GM12865 (cell line): ENCODE measurements at regions not wholly inside any gene's neighbourhood (a gene's known extent, or its start where the extent isn't known, plus 50 kb on each side); places are given as distances from the start of the nearest gene placed in this dataset.
A peak's percentile ranks its signal among the peaks of the same experiment; 100 is the strongest.
"Not testable (repeated sequence)": the region's sequence is repeated elsewhere in the genome, so short reads cannot be mapped to it uniquely, and the experiment has no call there.

Experiments
- DNase-seq: peaks from one replicate; pipeline ENCODE4 v3.0.0; 2010; ENCODE audit warnings: low read depth
- H3K4me3 ChIP-seq: 2 replicates; pipeline ENCODE4 v1.5.1; 2011; ENCODE audit warnings: mild to moderate bottlenecking, low read depth, low read length, control low read depth
- CTCF ChIP-seq: IDR thresholded peaks from 2 replicates; pipeline ENCODE4 v1.5.1; 2011; ENCODE audit warnings: low read length, control low read depth, low read depth, inconsistent platforms; ENCODE audit not compliant: insufficient read depth; ENCODE audit errors: missing control alignments

GRCh38 chr3:140859592-140860336 lies 81.9 kb upstream of the SLC25A36 start:
- peak; percentile 59 for DNase-seq
- no peak overlapping the region for H3K4me3 ChIP-seq
- TF ChIP-seq CTCF, result no peak

DNA sequence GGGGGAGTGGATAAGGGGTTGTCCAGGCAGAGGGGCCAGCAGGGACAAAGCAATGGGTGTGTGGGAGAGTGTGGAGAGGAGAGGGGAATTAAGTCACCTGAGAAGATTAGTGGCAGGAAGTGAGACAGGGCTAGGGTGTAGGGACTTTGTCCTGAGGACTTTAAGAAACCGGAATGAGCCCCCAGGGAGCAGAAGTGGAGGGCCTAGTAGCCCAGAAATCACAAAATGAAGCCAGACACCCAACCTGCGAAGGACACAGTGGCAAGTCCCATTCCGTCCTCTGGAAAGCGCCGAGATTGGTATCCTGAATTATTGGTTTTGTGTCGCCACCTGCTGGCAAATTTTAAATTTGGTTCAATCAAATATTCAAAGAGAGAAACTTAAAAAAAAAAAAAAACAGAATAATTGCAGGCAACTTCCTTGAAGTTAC lies 78.0 kb upstream of the SLC25A36 start:
- TF ChIP-seq CTCF, result peak; percentile 18
- DNase-seq, result peak; percentile 78
- no peak overlapping the region for H3K4me3 ChIP-seq

DNA sequence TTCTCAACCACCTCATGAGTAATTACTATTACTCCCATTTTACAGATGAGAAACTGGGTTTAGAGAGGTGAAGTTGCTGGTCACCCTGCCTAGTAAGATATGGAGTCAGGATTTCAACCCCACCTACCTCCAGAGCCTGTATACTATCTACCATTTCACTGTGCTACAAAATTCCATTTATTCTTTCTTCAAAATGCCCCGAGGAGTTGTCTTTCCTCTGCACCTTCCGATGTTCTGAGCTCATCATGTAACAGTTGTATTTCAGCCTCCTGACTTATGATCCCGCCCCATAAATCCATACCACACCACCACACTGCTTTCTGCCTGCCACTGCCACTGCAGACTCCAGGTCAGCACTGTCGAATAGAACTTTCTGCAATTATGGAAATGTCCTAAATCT lies 71.3 kb upstream of the SLC25A36 start:
- no peak for TF ChIP-seq CTCF
- no peak for DNase-seq
- H3K4me3 ChIP-seq, result no peak overlapping the region

GRCh38 chr3:140871022-140871421 lies 70.6 kb upstream of the SLC25A36 start:
- DNase-seq, result no peak

GRCh38 chr3:140872165-140872564 lies 69.5 kb upstream of the SLC25A36 start:
- DNase-seq, H3K4me3 ChIP-seq: not testable (repeated sequence)

More at GRCh38 chr3:140871022-140871421, 70.6 kb upstream of the SLC25A36 start:
- no peak for TF ChIP-seq CTCF
- no peak overlapping the region for H3K4me3 ChIP-seq

DNA sequence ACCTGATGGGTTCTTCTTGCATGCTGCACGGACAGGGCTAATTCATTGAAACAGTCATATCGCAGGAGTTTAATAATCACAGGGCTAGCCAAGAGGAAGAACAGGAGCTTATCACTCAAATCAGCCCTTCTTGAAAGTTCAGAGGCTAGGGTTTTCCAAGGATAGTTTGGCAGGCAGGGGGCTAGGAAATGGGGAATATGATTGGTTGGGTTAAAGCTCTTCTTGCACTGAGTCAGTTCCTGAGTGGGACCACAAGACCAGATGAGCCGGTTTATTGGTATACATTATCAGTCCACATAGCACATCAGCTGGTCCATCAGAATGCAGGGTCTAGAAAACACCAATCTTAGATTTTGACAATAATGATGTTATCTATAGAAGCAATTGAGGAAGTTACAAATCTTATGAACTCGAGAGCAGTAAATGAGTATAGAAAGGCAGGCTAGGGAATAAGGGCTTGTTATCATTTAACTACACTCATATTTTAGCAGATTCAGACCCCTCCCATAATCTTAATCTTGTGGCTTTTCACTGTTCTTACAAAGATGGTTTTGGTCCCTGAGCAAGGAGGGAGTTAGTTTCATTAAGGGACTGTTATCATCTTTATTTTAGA lies 58.1 kb upstream of the SLC25A36 start:
- no peak for TF ChIP-seq CTCF
- no peak overlapping the region for H3K4me3 ChIP-seq
- DNase-seq, result no peak

DNA sequence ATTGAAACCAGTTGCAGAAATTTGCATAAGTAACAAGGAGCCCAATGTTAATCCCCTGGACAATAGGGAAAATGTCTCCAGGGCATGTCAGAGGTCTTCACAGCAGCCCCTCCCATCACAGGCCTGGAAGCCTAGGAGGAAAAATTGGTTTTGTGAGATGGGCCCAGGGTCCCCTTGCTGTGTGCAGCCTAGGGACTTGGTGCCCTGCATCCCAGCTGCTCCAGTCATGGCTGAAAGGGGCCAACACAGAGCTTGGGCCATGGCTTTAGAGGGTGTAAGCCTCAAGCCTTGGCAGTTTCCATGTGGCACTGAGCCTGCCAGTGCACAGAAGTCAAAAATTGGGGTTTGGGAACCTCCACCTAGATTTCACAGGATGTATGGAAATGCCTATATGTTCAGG lies 55.9 kb upstream of the SLC25A36 start:
- H3K4me3 ChIP-seq, DNase-seq: not testable (repeated sequence)
